GM23248 (cell line): ENCODE measurements at regions not wholly inside any gene's neighbourhood (a gene's known extent, or its start where the extent isn't known, plus 50 kb on each side); places are given as distances from the start of the nearest gene placed in this dataset.

Source experiments
- DNase-seq: peaks from one replicate; pipeline ENCODE4 v3.0.0-alpha.2; 2015
- H2AFZ ChIP-seq: fragments of 200-600 bp; sonication (generic); 2 replicates; pipeline ENCODE4 v1.6.1; 2016; ENCODE audit warnings: antibody characterized with exemption
- H3F3A ChIP-seq: fragments of 200-600 bp; sonication (generic); 2 replicates; pipeline ENCODE4 v1.6.1; 2016; ENCODE audit warnings: mild to moderate bottlenecking, antibody characterized with exemption, mixed run types; ENCODE audit not compliant: insufficient read depth
- H3K27ac ChIP-seq: fragments of 200-600 bp; sonication (generic); 2 replicates; pipeline ENCODE4 v1.5.1; 2016; ENCODE audit warnings: mild to moderate bottlenecking
- H3K27me3 ChIP-seq: fragments of 200-600 bp; sonication (generic); replicated peaks from 2 replicates; pipeline ENCODE4 v1.6.1; 2016; ENCODE audit warnings: mild to moderate bottlenecking; ENCODE audit not compliant: insufficient read depth
- H3K36me3 ChIP-seq: fragments of 200-600 bp; sonication (generic); 2 replicates; pipeline ENCODE4 v1.6.1; 2016; ENCODE audit warnings: low read depth, mild to moderate bottlenecking
- H3K4me1 ChIP-seq: fragments of 200-600 bp; sonication (generic); 2 replicates; pipeline ENCODE4 v1.6.1; 2016; ENCODE audit warnings: mild to moderate bottlenecking; ENCODE audit not compliant: insufficient read depth
- H3K4me2 ChIP-seq: fragments of 200-600 bp; sonication (generic); one replicate; pipeline ENCODE4 v1.6.1; 2016; ENCODE audit warnings: mild to moderate bottlenecking; ENCODE audit not compliant: unreplicated experiment
- H3K4me3 ChIP-seq: fragments of 200-600 bp; sonication (generic); 2 replicates; pipeline ENCODE4 v1.5.1; 2016; ENCODE audit warnings: mild to moderate bottlenecking
- H3K79me2 ChIP-seq: fragments of 200-600 bp; sonication (generic); 2 replicates; pipeline ENCODE4 v1.6.1; 2016; ENCODE audit warnings: mild to moderate bottlenecking; ENCODE audit not compliant: insufficient read depth
- H3K9ac ChIP-seq: fragments of 200-600 bp; sonication (generic); 2 replicates; pipeline ENCODE4 v1.6.1; 2016; ENCODE audit warnings: mild to moderate bottlenecking
- H3K9me2 ChIP-seq: fragments of 200-600 bp; sonication (generic); 2 replicates; pipeline ENCODE4 v1.6.1; 2016; ENCODE audit warnings: mixed run types, mild to moderate bottlenecking, moderate library complexity; ENCODE audit not compliant: insufficient read depth
- H3K9me3 ChIP-seq: fragments of 200-600 bp; sonication (generic); one replicate; pipeline ENCODE4 v1.6.1; 2017; ENCODE audit warnings: low read depth
- H4K20me1 ChIP-seq: fragments of 200-600 bp; sonication (generic); 2 replicates; pipeline ENCODE4 v1.6.0; 2016; ENCODE audit not compliant: insufficient read depth
- EZH2 ChIP-seq: fragments of 200-600 bp; sonication (generic); IDR thresholded peaks from 2 replicates; pipeline ENCODE4 v1.6.1; 2018; ENCODE audit warnings: antibody characterized with exemption, mild to moderate bottlenecking; ENCODE audit not compliant: insufficient read depth, poor library complexity, severe bottlenecking
- EZH2phosphoT487 ChIP-seq: fragments of 200-600 bp; sonication (generic); IDR thresholded peaks from 2 replicates; pipeline ENCODE4 v1.6.1; 2018; ENCODE audit warnings: antibody characterized with exemption, moderate library complexity, mild to moderate bottlenecking, low read depth; ENCODE audit not compliant: insufficient read depth
- WGBS, 2 experiments: methylation state at CpG; one replicate each; pipeline ENCODE4 v1.1.6; 2015 to 2017; ENCODE audit warnings: low lambda C conversion rate in 2 of 2, low coverage in 1 of 2; ENCODE audit errors: missing lambda C conversion rate in 2 of 2; 5-methylcytosine and 5-hydroxymethylcytosine counted together
- in situ Hi-C: fragments of 300-500 bp; cut with MboI; formaldehyde crosslinking; loops from 2 replicates; pipeline ENCODE4 v1.15.0; 2020

- H3K4me2 ChIP-seq, result no peak overlapping the region
- no peaks in the 10 kb centered on the region for H4K20me1 ChIP-seq
- H3K27ac ChIP-seq, result no peak overlapping the region
- H3K27me3 ChIP-seq, result no peaks in the 10 kb centered on the region; the same call in 1 of the 2 replicates
- TF ChIP-seq EZH2phosphoT487 (no peak), EZH2 (no peak)
- no peak for DNase-seq
- in situ Hi-C loops, result no loop called here
- H3K36me3 ChIP-seq, result no peaks in the 10 kb centered on the region
- no peak overlapping the region for H2AFZ ChIP-seq
- H3K79me2 ChIP-seq, result no peaks in the 10 kb centered on the region
- no peak overlapping the region for H3K4me3 ChIP-seq
- H3K9me2 ChIP-seq, result no peaks in the 10 kb centered on the region
- H3K9ac ChIP-seq, result no peak overlapping the region
- 7 to 12% methylated on average over 3 of the region's 3 CpGs for WGBS, 2 experiments
- H3K9me3 ChIP-seq, result no peaks in the 10 kb centered on the region
- no peaks in the 10 kb centered on the region for H3F3A ChIP-seq
- no peaks in the 10 kb centered on the region for H3K4me1 ChIP-seq
These were observed 89.1 kb upstream of the PLEKHG1 start for GRCh38 chr6:150510576-150510975.

DNA sequence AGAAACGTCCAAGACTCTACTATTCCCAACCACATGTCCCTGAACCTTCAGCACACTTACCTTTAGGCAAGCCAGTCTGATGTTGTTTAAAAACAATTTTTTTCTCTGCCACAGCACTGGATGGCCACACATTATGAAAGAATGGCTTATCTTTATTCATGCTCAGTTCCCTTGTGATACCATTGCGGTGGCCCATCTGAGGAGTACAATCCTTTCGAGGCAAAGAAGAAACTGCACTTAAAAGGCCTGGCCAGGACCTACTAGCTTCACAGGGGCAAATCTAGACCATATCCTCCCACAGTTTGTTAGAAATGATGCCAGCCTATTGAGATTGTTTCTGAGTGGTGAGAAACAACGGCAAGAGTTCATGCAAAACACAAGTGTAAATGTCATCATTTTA is 88.4 kb upstream of the PLEKHG1 start:
- Histone ChIP-seq H3K27ac (no peak overlapping the region), H3K36me3 (no peaks in the 10 kb centered on the region), H3F3A (no peaks in the 10 kb centered on the region), H2AFZ (no peak overlapping the region), H3K4me3 (no peak overlapping the region), H4K20me1 (no peaks in the 10 kb centered on the region), H3K9me2 (no peaks in the 10 kb centered on the region), H3K27me3 (no peaks in the 10 kb centered on the region; the same call in 1 of the 2 replicates), H3K79me2 (no peaks in the 10 kb centered on the region), H3K9ac (no peak overlapping the region), H3K9me3 (no peaks in the 10 kb centered on the region), H3K4me2 (no peak overlapping the region), H3K4me1 (no peaks in the 10 kb centered on the region)
- DNase-seq, result no peak
- in situ Hi-C loops, result no loop called here
- TF ChIP-seq EZH2phosphoT487 (no peak), EZH2 (no peak)
- 58 to 67% methylated on average over 4 of the region's 4 CpGs for WGBS, 2 experiments

DNA sequence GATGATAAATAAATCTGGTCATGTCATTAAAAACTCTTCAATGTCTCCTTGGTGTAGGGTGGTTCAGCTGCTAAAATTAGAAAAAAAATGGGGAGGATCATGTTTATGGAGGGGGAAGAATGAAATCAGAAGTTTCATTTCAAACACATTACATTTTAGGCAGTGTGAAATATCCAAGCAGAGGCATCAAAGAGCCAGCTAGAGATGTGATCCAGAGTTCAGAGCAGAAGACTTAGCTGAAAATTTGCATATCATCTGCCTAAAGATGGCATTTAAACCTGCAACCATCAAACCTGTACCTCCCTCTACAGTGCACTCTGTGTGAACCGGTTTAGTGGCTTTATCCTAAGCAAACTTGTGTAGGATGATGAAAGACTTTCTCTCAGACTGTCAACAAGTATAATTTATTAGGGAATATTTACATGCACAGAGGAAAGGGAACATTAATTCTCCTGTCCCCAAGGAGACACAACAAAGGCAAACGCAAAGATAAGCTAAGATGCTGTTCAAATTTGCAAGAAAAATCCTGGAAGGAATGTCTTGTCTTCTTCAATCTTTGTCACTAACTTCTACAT is 84.8 kb upstream of the PLEKHG1 start:
- H3K4me1 ChIP-seq, result no peaks in the 10 kb centered on the region

DNA sequence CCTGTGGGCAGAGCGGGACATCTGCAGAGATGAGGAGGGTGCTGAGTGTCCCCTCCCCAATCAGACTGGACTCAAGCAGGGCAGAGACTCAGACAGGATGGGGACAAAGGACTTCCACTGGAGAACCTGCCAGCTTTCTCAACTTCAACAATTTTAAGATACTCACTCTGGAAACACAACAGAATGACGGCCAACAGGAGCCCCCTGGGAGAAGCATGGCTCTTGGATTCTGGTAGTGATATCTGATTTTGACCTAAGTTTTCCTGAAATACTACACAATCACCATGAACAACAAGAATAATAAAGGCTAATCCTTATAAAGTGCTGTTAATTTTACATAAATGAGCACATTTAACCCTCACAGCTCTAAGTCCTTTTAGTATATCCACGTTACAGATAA is 83.5 kb upstream of the PLEKHG1 start:
- Histone ChIP-seq H3K4me2 (no peak overlapping the region), H3K27me3 (no peaks in the 10 kb centered on the region; the same call in 1 of the 2 replicates), H3K36me3 (no peaks in the 10 kb centered on the region), H3K9ac (no peak overlapping the region), H3K4me3 (no peak overlapping the region), H3K79me2 (no peaks in the 10 kb centered on the region), H3K4me1 (no peaks in the 10 kb centered on the region), H3K9me3 (no peaks in the 10 kb centered on the region), H2AFZ (no peak overlapping the region), H3K9me2 (no peaks in the 10 kb centered on the region), H3K27ac (no peak overlapping the region), H4K20me1 (no peaks in the 10 kb centered on the region), H3F3A (no peaks in the 10 kb centered on the region)
- in situ Hi-C loops, result no loop called here
- 61 to 68% methylated on average over 3 of the region's 3 CpGs for WGBS, 2 experiments
- no peak for DNase-seq
- TF ChIP-seq EZH2 (no peak), EZH2phosphoT487 (no peak)

More for the DNA sequence above, 84.8 kb upstream of the PLEKHG1 start:
- Histone ChIP-seq H4K20me1 (no peaks in the 10 kb centered on the region), H2AFZ (no peak overlapping the region), H3K4me2 (no peak overlapping the region), H3K27me3 (no peaks in the 10 kb centered on the region; the same call in 1 of the 2 replicates), H3K4me3 (no peak overlapping the region), H3K9me2 (no peaks in the 10 kb centered on the region), H3K9me3 (no peaks in the 10 kb centered on the region), H3F3A (no peaks in the 10 kb centered on the region), H3K79me2 (no peaks in the 10 kb centered on the region), H3K27ac (no peak overlapping the region), H3K36me3 (no peaks in the 10 kb centered on the region), H3K9ac (no peak overlapping the region)
- in situ Hi-C loops, result no loop called here
- 12 to 25% methylated on average over 2 of the region's 2 CpGs for WGBS, 2 experiments
- TF ChIP-seq EZH2phosphoT487, result no peak
- DNase-seq, result no peak

DNA sequence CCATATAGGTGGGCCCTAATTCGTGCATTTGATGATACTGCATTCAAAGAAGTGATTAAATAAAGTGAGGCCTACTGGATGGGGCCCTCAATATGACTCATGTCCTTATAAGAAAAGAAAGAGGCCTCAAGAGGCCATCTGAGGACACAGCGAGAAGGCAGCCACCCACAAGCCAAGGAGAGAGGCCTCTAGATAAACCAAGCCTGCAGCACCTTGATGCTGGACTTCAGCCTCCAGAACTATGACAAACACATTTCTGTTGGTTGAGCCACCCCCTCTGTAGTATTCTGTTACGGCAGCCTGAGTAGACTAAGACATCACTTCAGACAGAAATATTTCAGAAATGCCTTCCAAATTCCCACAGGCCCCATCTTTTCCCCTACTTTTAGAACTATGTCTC is 82.5 kb upstream of the PLEKHG1 start:
- no peak for TF ChIP-seq EZH2
- no peak for TF ChIP-seq EZH2phosphoT487
- Histone ChIP-seq H3K4me2 (no peak overlapping the region), H2AFZ (no peak overlapping the region), H3K9me3 (no peaks in the 10 kb centered on the region), H3K9ac (no peak overlapping the region), H3K4me1 (no peaks in the 10 kb centered on the region), H3K4me3 (no peak overlapping the region), H3F3A (no peaks in the 10 kb centered on the region), H3K79me2 (no peaks in the 10 kb centered on the region), H3K36me3 (no peaks in the 10 kb centered on the region), H3K27me3 (peaks cover 5% of the 10 kb centered on the region; the same call in 1 of the 2 replicates), H3K9me2 (no peaks in the 10 kb centered on the region), H4K20me1 (no peaks in the 10 kb centered on the region), H3K27ac (no peak overlapping the region)
- DNase-seq, result peak; percentile 2
- 43 to 45% methylated on average over 3 of the region's 3 CpGs for WGBS, 2 experiments
- in situ Hi-C loops, result no loop called here
